NCI-H2107 (cell line): ENCODE measurements at regions not wholly inside any gene's neighbourhood (a gene's known extent, or its start where the extent isn't known, plus 50 kb on each side); places are given as distances from the start of the nearest gene placed in this dataset.

ENCODE experiments used
- DNase-seq: peaks from one replicate; lab custom pipeline; 2025; lab: John Stamatoyannopoulos, UW

DNA sequence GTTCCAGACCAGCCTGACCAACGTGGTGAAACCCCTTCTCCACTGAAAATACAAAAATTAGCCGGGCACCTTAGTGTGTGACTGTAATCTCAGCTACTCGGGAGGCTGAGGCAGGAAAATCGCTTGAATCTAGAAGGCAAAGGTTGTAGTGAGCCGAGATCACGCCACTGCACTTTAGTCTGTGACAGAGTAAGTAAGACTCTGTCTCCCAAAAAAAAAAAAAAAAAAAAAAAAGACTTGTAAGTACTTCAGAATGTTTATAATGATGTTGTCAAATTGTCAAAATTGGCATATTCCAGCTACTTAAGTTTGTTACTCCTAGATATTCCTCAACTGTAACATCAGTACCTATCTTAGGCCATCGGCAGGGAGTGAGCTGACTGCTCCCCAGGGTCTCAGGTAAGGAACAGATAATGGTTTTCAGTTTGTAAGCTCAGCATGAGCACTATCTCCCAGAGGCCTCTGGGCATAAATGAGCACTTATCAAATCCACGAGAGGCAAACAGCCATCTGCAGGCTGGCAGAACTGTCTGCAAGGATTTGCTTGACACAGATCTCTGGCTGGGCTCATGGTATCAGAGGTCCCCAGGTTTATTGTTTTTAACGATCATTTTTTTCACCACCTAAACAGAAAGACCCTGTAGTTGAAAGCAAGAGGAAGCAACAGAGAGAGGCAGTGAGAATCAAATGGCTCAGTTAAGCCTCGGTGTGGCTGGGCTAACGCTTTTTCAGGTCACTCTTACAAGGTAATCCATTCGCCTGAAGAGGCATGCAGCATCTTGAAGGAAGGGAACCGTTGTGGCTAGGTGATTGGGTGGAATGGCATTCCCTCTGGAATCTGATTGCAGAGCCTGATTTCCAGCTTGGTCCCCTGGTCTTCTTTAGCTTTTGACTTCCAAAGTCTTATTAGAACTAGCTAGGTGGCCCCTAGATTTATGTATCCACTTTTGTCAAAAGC is 115.9 kb downstream of the LY86 start:
- no peak for DNase-seq

DNA sequence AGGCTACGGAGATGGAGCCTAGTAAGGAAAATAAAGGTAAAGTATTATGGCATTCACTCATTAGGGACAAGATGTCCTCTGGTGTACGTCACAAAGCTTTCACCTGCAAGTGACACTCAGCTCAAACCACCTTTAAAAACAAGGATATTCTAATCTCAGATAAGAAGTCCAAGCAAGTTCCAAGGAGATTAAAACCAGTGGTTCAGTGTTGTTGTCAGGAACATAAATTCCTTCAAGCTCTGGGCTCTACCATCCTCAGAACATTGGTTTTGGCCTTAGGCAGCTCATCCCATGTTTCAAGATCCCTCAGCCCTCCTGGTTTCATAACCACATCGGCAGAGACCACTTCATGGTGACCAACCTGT is 116.5 kb downstream of the LY86 start:
- DNase-seq = no peak

DNA sequence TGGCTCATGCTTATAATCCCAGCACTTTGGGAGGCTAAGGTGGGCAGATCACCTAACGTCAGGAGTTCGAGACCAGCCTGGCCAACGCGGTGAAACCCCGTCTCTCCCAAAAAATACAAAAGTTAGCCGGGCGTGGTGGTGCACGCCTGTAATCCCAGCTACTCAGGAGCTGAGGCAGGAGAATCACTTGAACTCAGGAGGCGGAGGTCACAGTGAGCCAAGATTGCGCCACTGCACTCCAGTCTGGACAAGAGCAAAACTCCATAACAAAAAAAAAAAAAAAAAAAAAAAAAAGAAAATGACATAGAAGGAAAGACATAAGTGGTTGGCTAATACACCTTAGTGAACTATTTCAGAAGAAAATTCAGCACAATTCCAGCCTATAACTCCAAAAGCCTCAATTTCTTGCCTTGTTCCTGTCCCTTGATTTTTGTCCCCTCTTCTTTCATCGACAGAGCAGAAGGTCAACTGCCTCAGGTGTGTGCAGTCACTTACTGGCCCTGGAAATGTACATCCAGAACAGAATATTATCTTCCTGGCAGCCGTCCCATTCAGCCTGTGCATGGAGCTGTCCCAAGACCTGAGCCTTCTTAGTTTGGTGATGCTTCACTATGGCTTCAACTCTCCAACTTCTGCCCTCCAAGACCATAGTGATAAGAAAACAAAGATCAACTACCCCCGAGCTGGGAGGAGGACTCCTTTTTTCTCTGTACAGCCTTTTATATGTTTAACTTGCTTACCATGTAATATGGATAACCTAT is 117.6 kb downstream of the LY86 start:
- no peak for DNase-seq

DNA sequence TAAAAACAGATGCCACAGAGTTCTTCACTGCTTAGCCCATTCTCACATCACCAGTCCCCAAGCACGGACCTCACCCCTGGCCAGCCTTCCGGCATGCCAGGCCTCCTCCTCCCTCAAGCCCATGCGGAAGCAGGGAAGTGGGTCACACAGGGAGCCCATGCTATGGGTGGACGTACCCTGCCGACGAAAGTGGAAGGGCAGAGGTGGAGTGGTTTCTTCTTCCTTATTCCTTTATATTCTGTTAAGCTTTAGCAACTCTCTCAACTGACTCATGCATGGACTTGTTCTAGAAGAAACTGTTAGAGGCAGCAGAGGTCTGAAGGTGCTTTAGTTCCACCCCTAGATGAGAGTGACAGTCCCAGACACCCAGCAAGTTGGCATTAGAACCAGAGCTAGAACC is 118.6 kb downstream of the LY86 start:
- no peak for DNase-seq

DNA sequence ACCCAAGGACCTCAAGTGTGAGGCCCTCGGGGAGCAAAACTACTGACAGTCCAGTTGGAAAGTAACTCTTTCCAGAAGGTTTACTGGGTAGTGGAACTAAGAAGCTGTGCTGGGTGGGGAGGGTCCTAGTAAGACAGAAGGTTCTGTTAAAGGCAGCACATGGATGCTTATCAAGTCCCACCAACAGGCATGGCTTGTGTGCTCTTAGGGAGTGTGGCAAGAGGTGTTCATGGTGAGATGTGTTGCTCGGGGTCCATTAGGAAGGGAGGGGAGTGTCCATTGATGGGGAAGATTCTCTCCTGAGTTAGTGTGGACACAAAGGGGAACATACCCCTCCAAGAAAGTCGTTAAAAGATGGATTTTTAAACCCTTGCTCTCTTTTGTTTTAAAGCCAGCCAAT is 120.6 kb downstream of the LY86 start:
- DNase-seq = no peak

DNA sequence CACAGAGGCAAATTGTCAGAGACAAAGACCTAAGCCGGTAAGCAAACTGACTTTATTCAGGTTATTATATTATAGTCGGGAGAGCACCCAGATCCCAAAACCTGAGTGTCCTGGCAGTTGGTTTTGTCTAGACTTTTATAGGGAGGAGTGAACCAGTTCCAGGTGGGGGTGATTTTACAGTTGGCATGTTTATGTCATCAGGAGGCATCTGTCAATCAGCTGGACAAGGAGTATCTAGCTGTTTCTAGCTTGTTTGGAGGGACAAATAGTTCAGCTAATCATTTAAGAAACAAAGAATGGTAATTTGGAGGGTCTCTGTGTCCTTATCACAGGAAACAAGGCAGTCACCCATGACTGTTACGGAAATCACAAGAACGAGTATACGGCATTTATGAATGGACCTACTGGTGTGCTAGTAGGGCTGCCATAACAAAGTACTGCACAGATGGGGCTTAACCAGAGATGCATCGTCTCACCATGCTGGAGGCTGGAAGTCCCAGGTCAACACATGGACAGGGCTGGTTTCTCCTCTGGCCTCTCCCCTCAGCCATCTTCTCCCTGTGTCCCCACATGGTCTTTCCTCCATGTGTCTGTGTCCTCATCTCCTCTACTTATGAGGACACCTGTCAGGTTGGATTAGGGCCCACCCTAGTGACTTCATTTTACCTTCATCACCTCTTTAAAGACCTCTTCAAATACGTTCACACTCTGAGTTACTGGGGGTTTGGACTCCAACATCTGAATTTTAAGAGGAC is 122.7 kb downstream of the LY86 start:
- DNase-seq = no peak

DNA sequence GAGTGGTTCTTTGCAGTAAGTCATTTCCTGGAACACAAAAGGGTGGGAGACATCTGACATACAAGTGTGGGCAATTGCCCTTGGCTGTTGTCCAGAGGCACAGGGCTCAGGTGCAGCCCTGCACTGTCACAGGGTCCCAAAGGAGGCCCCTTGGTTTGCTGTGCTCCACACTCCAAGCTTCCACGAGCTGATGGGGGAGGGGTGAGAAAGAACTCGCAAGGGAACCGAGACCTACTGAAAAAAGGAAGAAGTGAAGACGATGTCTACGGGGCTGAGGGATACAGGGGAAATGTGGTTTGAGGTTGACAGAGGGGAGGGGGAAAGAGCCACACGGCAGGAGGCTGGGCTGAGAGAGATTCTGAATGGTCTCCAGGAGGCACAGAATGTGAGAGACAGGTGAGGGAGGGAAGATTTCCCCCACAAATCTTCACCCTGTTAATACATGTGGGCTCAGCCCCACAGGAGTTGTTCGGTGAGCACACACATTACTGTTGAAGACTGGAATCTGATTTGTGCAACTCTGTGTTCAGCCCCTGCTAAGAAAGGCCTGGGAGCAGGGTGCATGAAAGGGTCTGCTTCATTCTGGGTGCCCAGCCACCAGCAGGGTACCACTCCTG is 123.4 kb downstream of the LY86 start:
- DNase-seq = no peak

DNA sequence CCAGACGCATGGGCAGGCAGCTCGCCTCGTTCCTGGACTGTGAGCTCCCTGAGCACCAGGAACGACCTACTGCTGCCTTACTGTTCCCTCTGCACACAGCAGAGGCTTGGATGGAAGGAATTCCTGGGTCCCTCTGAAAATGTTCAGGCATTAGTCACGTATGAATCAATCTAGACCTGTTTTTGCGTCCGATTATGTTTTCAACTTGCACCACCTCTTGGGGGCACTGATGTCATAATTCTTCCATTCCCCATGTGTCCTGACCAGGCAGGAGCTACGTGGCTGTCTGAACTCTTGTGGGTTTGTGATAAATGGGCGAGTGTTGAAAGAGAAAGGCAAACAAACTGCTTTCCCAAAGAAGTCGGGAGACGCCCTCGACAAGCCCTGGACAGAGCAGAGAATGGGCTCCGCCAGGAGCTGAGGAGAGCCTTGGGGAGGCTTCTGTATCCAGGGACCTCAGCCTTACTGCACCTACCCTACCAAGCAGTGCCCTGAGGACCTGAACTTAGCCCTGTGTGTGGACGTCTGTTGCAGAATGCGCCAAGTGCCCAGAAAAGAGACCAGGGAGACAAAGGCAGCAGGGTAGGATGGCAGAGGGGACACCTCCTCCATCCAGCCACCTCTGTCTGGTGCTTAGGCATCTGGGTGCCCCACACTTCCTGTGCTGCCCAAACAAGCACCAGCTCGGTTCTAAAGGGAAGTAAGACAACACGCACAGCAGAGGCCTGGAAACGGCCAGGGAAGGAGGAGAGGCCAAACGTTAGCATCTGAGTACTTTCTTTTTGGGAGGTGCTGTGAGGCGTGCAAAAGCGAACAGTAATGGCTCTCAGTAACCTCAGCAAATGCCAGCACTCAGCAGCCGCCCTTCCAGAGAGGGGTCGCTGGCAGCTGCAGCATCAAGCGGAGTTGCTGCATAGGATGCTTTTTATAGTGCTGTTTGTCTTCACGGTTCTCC is 124.2 kb downstream of the LY86 start:
- DNase-seq = no peak

DNA sequence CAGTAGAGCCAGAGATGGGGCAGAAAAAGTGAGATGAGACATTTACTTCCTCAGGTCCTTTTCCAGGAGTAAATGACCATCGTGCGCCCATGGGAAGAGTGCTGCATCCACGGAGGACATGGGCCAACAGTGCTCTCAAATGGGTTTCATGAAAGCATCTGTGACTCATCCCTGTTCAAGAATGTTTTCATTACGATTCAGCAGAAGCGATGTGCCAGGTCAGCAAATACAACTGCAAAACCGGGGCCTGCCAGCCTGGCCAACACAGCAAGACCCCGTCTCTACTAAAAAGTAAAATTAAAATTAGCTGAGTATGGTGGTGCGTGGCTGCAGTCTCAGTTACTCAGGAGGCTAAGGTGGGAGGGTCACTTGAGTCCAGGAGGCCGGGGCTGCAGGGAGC is 125.1 kb downstream of the LY86 start:
- DNase-seq = no peak

DNA sequence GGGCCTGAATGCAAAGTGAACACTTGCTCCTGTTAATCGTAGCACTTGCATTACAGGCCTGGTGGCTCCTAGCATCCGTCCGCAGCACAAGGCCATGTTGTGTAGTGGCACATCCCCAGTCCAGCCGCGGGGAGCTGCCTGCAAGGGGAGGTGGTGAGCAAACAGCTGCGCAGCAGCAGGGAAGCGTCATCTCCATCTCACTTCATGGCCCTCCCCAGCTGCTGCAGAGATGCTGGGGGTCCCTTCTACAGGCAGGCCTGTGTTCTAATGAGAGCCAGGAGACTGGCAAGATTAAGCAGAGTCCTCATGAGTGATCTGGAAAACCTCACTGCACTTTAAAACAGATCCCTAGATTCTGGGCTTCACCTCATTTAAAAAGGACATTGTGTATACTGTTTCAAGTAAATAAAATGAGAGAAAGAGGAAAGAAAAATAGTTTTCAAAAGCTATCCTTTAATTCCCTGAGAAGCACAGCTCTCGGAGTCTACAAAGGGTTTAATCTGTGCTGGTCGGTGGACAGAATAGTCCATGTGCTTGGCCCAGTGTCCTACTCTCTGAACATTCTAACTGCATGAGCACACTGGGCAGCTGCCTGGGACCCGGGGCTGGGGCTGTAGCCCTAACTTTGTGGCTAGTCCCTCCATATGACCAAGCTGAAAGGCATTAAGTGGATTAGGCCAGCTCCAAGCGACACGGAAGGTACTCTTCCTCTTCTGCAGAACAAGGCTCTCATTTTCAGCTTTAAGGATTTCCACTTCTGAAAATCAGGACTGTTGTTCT is 125.8 kb downstream of the LY86 start:
- no peak for DNase-seq

DNA sequence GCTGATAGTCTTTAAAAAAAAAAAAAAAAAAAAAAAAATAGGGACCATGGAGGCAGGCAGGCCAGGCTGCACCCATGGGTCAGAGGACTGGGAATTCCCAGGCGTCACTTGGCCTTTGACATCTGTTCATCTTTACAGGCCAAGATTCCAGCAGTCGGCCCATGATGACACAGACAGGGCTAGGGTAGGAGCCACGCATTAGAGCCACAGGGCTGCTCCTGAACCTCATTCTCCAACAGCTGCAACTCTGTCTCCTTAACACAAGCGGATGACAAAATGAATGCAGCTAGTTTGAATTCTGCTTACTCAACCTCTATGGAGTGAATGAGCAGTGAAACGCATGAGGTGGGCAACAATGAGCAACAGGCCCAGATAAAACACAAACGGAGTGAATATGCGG is 126.4 kb downstream of the LY86 start:
- DNase-seq = no peak

DNA sequence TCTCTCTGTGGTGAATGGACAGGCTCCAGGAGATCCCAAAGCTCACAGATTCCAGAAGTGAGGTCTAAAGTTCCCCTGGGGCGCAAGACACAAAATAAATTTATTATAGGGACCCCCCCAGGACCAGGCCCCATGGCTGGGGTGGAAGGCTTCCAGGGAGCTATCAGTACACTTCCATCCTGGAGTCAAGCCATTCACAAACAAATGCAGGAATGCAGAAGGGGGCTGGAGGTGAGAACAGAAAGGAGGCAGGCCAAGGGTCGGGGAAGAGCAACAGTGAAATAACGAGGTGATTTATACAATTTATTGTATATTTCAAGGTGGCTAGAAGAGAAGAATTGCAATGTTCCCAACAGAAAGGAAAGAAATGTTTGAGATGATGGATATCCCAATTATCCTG is 126.9 kb downstream of the LY86 start:
- no peak for DNase-seq

DNA sequence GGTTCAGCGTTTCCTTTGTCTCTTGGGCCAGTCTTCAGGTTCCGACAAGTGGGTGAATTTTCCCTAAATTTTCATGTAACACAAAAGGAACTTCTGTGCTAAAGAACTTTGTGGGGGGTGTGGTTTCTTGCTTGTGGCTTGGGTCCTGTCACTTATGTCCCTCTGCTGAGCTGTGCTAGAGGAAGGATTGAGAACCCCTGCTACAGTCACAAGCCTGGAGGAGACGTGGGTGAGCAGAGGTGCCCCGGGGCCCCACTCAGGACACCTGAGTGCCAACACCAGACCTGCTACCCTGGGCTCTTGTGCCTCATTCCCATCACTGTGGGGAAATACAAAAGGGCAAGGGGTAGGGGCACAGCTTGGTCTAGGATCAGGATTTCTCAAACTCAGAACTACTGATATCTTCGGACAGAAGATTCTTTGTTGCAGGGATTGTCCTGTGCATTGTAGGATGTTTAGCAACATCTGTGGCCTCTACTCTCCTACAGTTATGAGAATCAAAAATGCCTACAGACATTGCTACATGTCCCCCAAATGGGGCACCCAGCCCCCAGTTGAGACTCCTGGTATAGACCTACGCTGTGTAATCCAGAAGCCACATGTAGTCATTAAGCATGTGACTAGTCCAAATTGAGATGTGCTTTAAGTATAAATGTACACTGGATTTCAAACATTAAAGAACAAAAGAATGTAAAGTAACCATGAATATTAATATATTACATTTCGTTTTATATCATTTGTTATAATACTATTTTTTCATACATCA is 128.7 kb downstream of the LY86 start:
- DNase-seq = no peak

DNA sequence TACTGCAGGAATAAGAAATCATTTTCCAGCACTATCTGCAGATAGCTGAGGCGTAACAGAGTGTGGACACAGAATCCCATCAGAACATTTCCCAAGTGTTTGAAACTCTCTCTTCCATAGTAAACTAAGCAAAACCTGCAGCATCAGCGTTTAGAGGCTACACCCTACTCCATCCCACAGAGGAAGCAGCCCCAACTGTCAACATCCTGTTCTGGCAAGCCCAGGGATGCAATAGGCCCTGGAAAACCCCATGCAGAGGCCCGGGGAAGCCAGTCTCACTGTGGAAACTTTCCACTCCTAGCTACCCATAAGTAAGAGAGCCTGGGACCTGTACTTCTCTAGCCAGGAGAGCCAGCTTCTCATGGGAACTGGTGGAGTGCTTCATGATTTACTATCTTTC is 129.4 kb downstream of the LY86 start:
- no peak for DNase-seq

DNA sequence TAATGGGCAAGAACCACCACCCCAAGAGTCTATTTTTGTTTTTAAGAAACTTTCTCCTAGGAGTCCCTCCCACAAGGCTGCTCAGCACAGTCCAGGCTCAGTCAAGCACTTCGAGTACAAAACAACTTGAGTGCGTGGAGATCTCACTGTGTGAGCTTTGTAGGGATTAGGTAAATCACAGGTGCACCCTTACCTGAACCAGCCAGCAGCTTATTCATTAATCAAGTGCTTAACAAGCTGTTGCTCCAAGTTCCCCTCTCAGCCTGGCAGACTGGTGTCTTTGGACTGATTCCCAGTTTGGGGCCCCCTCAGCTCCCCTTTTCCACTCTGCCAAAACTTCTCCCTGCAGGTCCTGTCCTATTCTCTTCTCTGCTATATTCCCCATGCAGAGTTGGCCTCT is 133.1 kb downstream of the LY86 start:
- no peak for DNase-seq

DNA sequence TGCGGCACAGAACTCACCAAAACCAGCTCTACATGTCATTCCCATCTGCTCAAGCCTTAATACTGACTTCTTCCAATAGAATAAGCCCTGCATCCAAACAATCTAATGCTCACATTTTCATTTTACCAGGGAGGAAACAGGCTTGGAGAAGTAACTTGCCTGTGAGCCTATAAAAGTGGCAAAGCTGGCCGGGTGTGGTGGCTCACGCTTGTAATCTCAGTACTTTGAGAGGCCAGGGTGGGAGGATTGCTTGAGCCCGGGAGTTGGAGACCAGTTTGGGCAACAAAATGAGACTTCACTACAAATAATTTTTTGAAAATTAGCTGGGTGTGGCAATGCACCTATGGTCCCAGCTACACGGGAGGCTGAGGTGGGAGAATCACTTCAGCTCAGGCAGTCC is 133.7 kb downstream of the LY86 start:
- no peak for DNase-seq

DNA sequence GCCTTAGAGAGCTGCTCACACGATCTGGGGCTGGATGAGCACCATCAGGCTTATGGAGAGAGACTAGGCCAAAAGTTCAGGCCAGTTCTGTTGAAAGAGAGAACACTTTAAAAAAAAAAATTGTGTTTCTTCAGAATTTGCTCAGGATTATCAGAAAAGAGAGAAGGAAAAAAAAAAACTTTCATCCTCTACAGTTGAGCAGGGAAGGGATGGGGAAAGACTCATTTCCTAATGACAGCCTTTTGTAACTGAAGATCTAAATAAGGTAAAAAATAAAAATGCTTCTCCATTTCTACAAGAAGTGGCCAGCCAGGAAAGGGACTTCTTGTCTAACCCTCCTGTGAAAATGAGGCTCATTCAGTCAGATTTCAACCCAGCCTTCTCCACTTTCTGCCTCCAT is 134.8 kb downstream of the LY86 start:
- DNase-seq = no peak

DNA sequence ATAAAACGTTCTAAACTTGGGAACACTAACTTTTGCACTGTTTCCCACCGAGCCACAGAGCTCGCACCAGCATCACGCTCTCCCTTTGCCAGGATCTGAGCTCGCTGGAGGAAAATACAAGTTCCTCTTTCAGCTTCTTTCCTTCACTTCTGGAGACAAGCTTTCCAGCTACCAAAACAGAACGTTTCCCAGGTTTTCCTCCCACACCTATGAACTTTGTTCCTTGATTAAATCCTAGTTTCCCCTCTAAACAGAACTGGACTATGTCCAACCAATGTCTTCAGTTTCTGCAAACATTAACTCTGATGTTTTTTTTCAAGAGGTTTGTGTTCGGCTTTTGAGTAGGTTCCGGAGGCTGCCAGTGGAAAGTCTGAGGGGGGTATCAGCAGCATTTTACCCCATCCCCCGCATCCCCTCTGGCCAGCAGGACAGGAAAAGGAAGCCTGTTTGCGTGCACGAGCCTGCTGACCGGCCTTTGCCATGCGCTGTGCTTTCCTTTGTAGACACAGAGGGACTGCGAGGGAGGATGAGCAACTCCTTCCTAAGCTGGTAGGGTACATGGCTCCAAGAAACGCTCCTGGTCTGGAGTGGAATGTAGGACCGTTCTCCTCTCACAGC is 135.5 kb downstream of the LY86 start:
- DNase-seq = no peak
